CD4-positive, CD25-positive, alpha-beta regulatory T cell (primary cell): ENCODE measurements at regions not wholly inside any gene's neighbourhood (a gene's known extent, or its start where the extent isn't known, plus 50 kb on each side); places are given as distances from the start of the nearest gene placed in this dataset.
"Not testable (repeated sequence)": the region's sequence is repeated elsewhere in the genome, so short reads cannot be mapped to it uniquely, and the experiment has no call there.

Source experiments
- ATAC-seq, 2 donors: fragments of 150-1000 bp; cut with Tn5 transposase; one replicate each; pipeline ENCODE4 v1.10.0; 2021; ENCODE audit warnings: low read depth in 2 of 2, moderate number of reproducible peaks in 2 of 2, moderate library complexity in 1 of 2
- DNase-seq, 3 donors: peaks; one replicate each; pipeline versions ENCODE4 v3.0.0 to v3.0.0-alpha.2; 2012 to 2022; ENCODE audit warnings: mixed read lengths in 1 of 3
- H3K27ac ChIP-seq: one replicate; pipeline ENCODE4 v1.7.0; 2013; ENCODE audit warnings: mild to moderate bottlenecking, low read length; ENCODE audit not compliant: insufficient read depth, poor library complexity, severe bottlenecking
- H3K27me3 ChIP-seq: one replicate; pipeline ENCODE4 v1.7.0; 2013; ENCODE audit warnings: low read length; ENCODE audit not compliant: control insufficient read depth, insufficient read depth
- H3K36me3 ChIP-seq: one replicate; pipeline ENCODE4 v1.7.0; 2013; ENCODE audit warnings: mild to moderate bottlenecking, low read length, moderate library complexity; ENCODE audit not compliant: control insufficient read depth, insufficient read depth
- H3K4me1 ChIP-seq: 2 replicates; pipeline ENCODE4 v1.7.0; 2013; ENCODE audit warnings: mild to moderate bottlenecking, low read length; ENCODE audit not compliant: insufficient read depth, control insufficient read depth, poor library complexity, severe bottlenecking
- H3K4me3 ChIP-seq: one replicate; pipeline ENCODE4 v1.7.0; 2013; ENCODE audit warnings: low read depth, mild to moderate bottlenecking, low read length, moderate library complexity
- H3K9me3 ChIP-seq, 2 experiments: 1 replicate in 1 of 2; 2 replicates in 1 of 2; pipeline ENCODE4 v1.7.0; 2013; ENCODE audit warnings: low read length in 2 of 2, mild to moderate bottlenecking in 1 of 2, moderate library complexity in 1 of 2; ENCODE audit not compliant: control insufficient read depth in 2 of 2
- H3K27ac Mint-ChIP-seq, 3 donors: one replicate each; pipeline ENCODE4 v1.8.0; 2020 to 2022; ENCODE audit warnings: mild to moderate bottlenecking in 3 of 3, mixed read lengths in 3 of 3, moderate library complexity in 2 of 3
- H3K27me3 Mint-ChIP-seq: one replicate; pipeline ENCODE4 v1.8.0; 2022; ENCODE audit warnings: mild to moderate bottlenecking, mixed read lengths
- H3K36me3 Mint-ChIP-seq: one replicate; pipeline ENCODE4 v1.8.0; 2020; ENCODE audit warnings: mixed read lengths
- H3K4me1 Mint-ChIP-seq, 4 donors: one replicate each; pipeline ENCODE4 v1.8.0; 2020 to 2022; ENCODE audit warnings: mixed read lengths in 4 of 4, mild to moderate bottlenecking in 1 of 4
- H3K4me3 Mint-ChIP-seq, 4 donors: one replicate each; pipeline ENCODE4 v1.8.0; 2020 to 2022; ENCODE audit warnings: mild to moderate bottlenecking in 4 of 4, mixed read lengths in 4 of 4, moderate library complexity in 3 of 4
- H3K9me3 Mint-ChIP-seq, 7 donors: one replicate each; pipeline ENCODE4 v1.8.0; 2020 to 2022; ENCODE audit warnings: mixed read lengths in 7 of 7, mild to moderate bottlenecking in 3 of 7, moderate library complexity in 2 of 7

GRCh38 chr4:151524610-151525009 lies 115.6 kb downstream of the FHIP1A start:
- H3K27me3 Mint-ChIP-seq: no peaks in the 10 kb centered on the region
- Histone ChIP-seq H3K4me1 (no peaks in the 10 kb centered on the region), H3K9me3 (no peaks in the 10 kb centered on the region), H3K4me3 (no peak overlapping the region), H3K27ac (no peak overlapping the region), H3K36me3 (no peaks in the 10 kb centered on the region), H3K27me3 (no peaks in the 10 kb centered on the region)
- ATAC-seq (no peak), DNase-seq (peak in 1 of 3 donors; percentile 38)
- no peaks in the 10 kb centered on the region for H3K36me3 Mint-ChIP-seq
- H3K9me3 Mint-ChIP-seq: peaks cover 0 to 3% (median 0%) of the 10 kb centered on the region in 7 donors
- H3K4me3 Mint-ChIP-seq: no peak overlapping the region
- peak overlapping the region in 1 of 3 donors; percentile 23 for H3K27ac Mint-ChIP-seq
- H3K4me1 Mint-ChIP-seq: peaks cover 0 to 6% (median 4%) of the 10 kb centered on the region in 4 donors

DNA sequence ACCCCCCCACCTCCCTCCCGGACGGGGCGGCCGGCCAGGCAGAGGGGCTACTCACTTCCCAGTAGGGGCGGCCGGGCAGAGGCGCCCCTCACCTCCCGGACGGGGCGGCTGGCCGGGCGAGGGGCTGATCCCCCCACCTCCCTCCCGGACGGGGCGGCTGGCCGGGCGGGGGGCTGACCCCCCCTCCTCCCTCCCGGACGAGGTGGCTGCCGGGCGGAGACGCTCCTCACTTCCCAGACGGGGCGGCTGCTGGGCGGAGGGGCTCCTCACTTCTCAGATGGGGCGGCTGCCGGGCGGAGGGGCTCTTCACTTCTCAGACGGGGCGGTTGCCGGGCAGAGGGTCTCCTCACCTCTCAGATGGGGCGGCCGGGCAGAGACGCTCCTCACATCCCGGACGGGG lies 117.5 kb downstream of the FHIP1A start:
- not testable (repeated sequence) for H3K27me3 Mint-ChIP-seq, H3K4me3 ChIP-seq, H3K4me1 ChIP-seq, H3K27ac ChIP-seq, H3K4me1 Mint-ChIP-seq, H3K36me3 ChIP-seq, H3K36me3 Mint-ChIP-seq, H3K27ac Mint-ChIP-seq, H3K9me3 Mint-ChIP-seq, ATAC-seq, H3K4me3 Mint-ChIP-seq, H3K9me3 ChIP-seq, H3K27me3 ChIP-seq, DNase-seq

GRCh38 chr4:151527699-151528098 lies 118.7 kb downstream of the FHIP1A start:
- H3K4me1 Mint-ChIP-seq: peaks cover 0 to 6% (median 3%) of the 10 kb centered on the region in 4 donors
- Histone ChIP-seq H3K9me3 (no peaks in the 10 kb centered on the region), H3K27ac (no peak overlapping the region), H3K36me3 (no peaks in the 10 kb centered on the region), H3K4me3 (no peak overlapping the region), H3K4me1 (no peaks in the 10 kb centered on the region), H3K27me3 (no peaks in the 10 kb centered on the region)
- DNase-seq: no peak
- no peak for ATAC-seq
- no peaks in the 10 kb centered on the region for H3K27me3 Mint-ChIP-seq
- no peak overlapping the region for H3K4me3 Mint-ChIP-seq
- no peaks in the 10 kb centered on the region for H3K36me3 Mint-ChIP-seq
- H3K27ac Mint-ChIP-seq: no peak overlapping the region
- H3K9me3 Mint-ChIP-seq: peaks cover 0 to 5% (median 0%) of the 10 kb centered on the region in 7 donors

- no peak overlapping the region for H3K4me3 Mint-ChIP-seq
- DNase-seq (no peak), ATAC-seq (no peak)
- no peaks in the 10 kb centered on the region for H3K36me3 Mint-ChIP-seq
- H3K27me3 Mint-ChIP-seq: no peaks in the 10 kb centered on the region
- no peaks in the 10 kb centered on the region for H3K9me3 ChIP-seq
- H3K36me3 ChIP-seq: no peaks in the 10 kb centered on the region
- no peak overlapping the region for H3K27ac Mint-ChIP-seq
- H3K27ac ChIP-seq: no peak overlapping the region
- H3K4me1 ChIP-seq: no peaks in the 10 kb centered on the region
- H3K4me1 Mint-ChIP-seq: peaks cover 0 to 6% (median 3%) of the 10 kb centered on the region in 4 donors
- H3K4me3 ChIP-seq: no peak overlapping the region
- no peaks in the 10 kb centered on the region for H3K27me3 ChIP-seq
- H3K9me3 Mint-ChIP-seq: peaks cover 0 to 5% (median 0%) of the 10 kb centered on the region in 7 donors
Observed at GRCh38 chr4:151529187-151529586, 120.2 kb downstream of the FHIP1A start.

GRCh38 chr4:151530230-151530629 lies 121.3 kb downstream of the FHIP1A start:
- Mint-ChIP-seq H3K27me3 (no peaks in the 10 kb centered on the region), H3K4me3 (no peak overlapping the region), H3K9me3 (peaks cover 0 to 5% (median 0%) of the 10 kb centered on the region in 7 donors), H3K4me1 (no peaks in the 10 kb centered on the region), H3K27ac (peak overlapping the region in 1 of 3 donors; percentile 50), H3K36me3 (no peaks in the 10 kb centered on the region)
- no peak for DNase-seq
- Histone ChIP-seq H3K27me3 (no peaks in the 10 kb centered on the region), H3K4me1 (no peaks in the 10 kb centered on the region), H3K4me3 (no peak overlapping the region), H3K36me3 (no peaks in the 10 kb centered on the region), H3K9me3 (no peaks in the 10 kb centered on the region), H3K27ac (no peak overlapping the region)
- no peak for ATAC-seq

DNA sequence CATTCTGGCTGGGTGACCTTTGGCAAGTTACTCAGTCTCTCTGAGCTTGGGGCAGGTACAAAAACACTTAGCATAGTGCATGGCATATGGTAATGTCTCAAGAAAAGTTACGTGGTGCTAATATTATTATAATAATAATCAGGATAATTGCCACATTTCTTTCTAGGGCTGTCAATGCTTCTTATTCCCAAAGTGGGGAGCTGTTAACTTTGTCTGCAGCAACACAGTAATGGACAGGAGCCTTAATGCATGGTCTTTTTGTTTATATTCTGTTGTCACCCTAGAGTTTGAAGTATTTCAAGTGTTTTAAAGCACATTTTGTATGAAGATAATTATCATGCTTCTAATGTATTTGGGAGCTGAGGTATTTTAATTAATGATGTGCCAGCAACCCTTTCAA lies 121.8 kb downstream of the FHIP1A start:
- no peaks in the 10 kb centered on the region for H3K4me1 Mint-ChIP-seq
- no peak for ATAC-seq
- H3K4me3 ChIP-seq: no peak overlapping the region
- no peak overlapping the region for H3K27ac Mint-ChIP-seq
- no peak for DNase-seq
- no peak overlapping the region for H3K4me3 Mint-ChIP-seq
- H3K27me3 Mint-ChIP-seq: peaks cover 1% of the 10 kb centered on the region
- H3K9me3 Mint-ChIP-seq: peaks cover 0 to 5% (median 0%) of the 10 kb centered on the region in 7 donors
- H3K36me3 ChIP-seq: no peaks in the 10 kb centered on the region
- no peaks in the 10 kb centered on the region for H3K9me3 ChIP-seq
- no peaks in the 10 kb centered on the region for H3K36me3 Mint-ChIP-seq
- no peak overlapping the region for H3K27ac ChIP-seq
- H3K27me3 ChIP-seq: no peaks in the 10 kb centered on the region
- H3K4me1 ChIP-seq: no peaks in the 10 kb centered on the region

DNA sequence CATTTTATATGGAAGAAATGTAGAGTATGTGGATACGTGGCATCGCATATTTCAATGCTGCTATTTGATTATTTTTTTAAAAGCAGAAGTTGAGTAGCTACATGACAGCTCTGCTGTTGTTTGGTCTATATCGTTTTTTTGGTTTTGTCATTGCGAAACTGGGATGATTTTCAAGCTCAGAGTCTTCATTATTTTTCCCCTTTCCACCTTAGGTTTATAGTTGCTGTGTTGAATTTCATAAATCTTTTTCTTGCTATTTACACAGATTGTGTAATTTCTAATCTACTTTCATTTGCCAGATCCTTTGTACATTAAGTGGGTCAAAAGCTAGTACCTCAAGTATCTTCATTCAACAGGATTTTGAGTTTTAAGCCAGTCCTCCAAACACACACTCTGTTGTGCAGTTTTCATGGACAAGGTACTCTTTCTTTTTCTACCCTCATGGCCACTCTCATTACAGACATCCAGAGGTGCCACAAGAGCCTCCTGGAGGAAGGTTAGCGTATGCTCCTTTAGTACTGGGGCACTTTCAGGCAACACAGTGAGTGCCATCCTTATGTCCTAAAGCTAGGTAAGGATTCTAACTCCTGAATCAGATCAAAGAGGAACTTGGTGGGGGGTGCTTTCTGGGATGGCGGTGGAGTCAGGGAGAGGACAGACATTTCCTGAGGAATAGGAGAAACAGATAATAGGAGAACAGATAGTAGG lies 123.2 kb downstream of the FHIP1A start:
- Histone ChIP-seq H3K27ac (no peak overlapping the region), H3K4me1 (no peaks in the 10 kb centered on the region), H3K4me3 (no peak overlapping the region), H3K36me3 (no peaks in the 10 kb centered on the region), H3K27me3 (no peaks in the 10 kb centered on the region), H3K9me3 (no peaks in the 10 kb centered on the region)
- ATAC-seq: no peak
- peaks cover 4% of the 10 kb centered on the region for H3K27me3 Mint-ChIP-seq
- H3K27ac Mint-ChIP-seq: no peak overlapping the region
- H3K36me3 Mint-ChIP-seq: no peaks in the 10 kb centered on the region
- peaks cover 0 to 5% (median 0%) of the 10 kb centered on the region in 7 donors for H3K9me3 Mint-ChIP-seq
- H3K4me3 Mint-ChIP-seq: no peak overlapping the region
- no peaks in the 10 kb centered on the region for H3K4me1 Mint-ChIP-seq
- DNase-seq: no peak

- DNase-seq: no peak
- H3K4me1 ChIP-seq: no peaks in the 10 kb centered on the region
- Mint-ChIP-seq H3K4me3 (no peak overlapping the region), H3K27ac (no peak overlapping the region), H3K27me3 (peaks cover 4% of the 10 kb centered on the region), H3K9me3 (peaks cover 0 to 5% (median 0%) of the 10 kb centered on the region in 7 donors), H3K4me1 (no peaks in the 10 kb centered on the region), H3K36me3 (no peaks in the 10 kb centered on the region)
- no peaks in the 10 kb centered on the region for H3K27me3 ChIP-seq
- no peak for ATAC-seq
- no peaks in the 10 kb centered on the region for H3K36me3 ChIP-seq
- no peak overlapping the region for H3K27ac ChIP-seq
- no peak overlapping the region for H3K4me3 ChIP-seq
- H3K9me3 ChIP-seq: no peaks in the 10 kb centered on the region
Observed at GRCh38 chr4:151534195-151534594, 125.2 kb downstream of the FHIP1A start.
